Uterus (tissue), 3 donors: ENCODE measurements at regions not wholly inside any gene's neighbourhood (a gene's known extent, or its start where the extent isn't known, plus 50 kb on each side); places are given as distances from the start of the nearest gene placed in this dataset.
A peak's percentile ranks its signal among the peaks of the same experiment; 100 is the strongest.

Experiments used
- DNase-seq, 2 donors: peaks; one replicate each; pipeline ENCODE4 v3.0.0-alpha.2; 2019 to 2020
- H3K27ac ChIP-seq, 2 donors: fragments of 200-600 bp; sonication (generic); 1 replicate in 1 of 2; 2 replicates in 1 of 2; pipeline ENCODE4 v1.5.1; 2016 to 2018
- H3K27me3 ChIP-seq, 2 donors: fragments of 200-600 bp; sonication (generic); one replicate each; pipeline ENCODE4 v1.5.1; 2018 to 2019; ENCODE audit warnings: control low read depth in 1 of 2
- H3K36me3 ChIP-seq, 2 donors: fragments of 200-600 bp; sonication (generic); one replicate each; pipeline ENCODE4 v1.5.1; 2019; ENCODE audit warnings: control low read depth in 1 of 2
- H3K4me1 ChIP-seq, 2 donors: fragments of 200-600 bp; sonication (generic); one replicate each; pipeline ENCODE4 v1.5.1; 2018 to 2019; ENCODE audit warnings: control low read depth in 1 of 2
- H3K4me3 ChIP-seq, 2 donors: fragments of 200-600 bp; sonication (generic); 1 replicate in 1 of 2; 2 replicates in 1 of 2; pipeline ENCODE4 v1.5.1; 2018 to 2019; ENCODE audit warnings: mild to moderate bottlenecking in 1 of 2
- H3K9me3 ChIP-seq, 2 donors: fragments of 200-600 bp; sonication (generic); one replicate each; pipeline ENCODE4 v1.5.1; 2019; ENCODE audit warnings: control low read depth in 1 of 2
- CTCF ChIP-seq, 4 experiments: fragments of 200-600 bp in 2 of 4; fragments of 450-650 bp in 2 of 4; sonication (generic) in 2 of 4; IDR thresholded peaks; one replicate each; pipeline ENCODE4 v1.5.1; 2016 to 2019; ENCODE audit warnings: antibody characterized with exemption in 4 of 4, mild to moderate bottlenecking in 2 of 4, moderate library complexity in 1 of 4
- POLR2A ChIP-seq, 2 donors: fragments of 450-650 bp; IDR thresholded peaks; one replicate each; pipeline ENCODE4 v1.6.1; 2016; ENCODE audit warnings: antibody characterized with exemption in 2 of 2, mild to moderate bottlenecking in 1 of 2, moderate library complexity in 1 of 2
- intact Hi-C: fragments of 100-400 bp; cut with DNase I; formaldehyde crosslinking; loops from one replicate; pipeline ENCODE4 v1.15.1; 2023; ENCODE audit warnings: low total_unique reads
- donor health status: DM: yes; HTN: yes; CAD: no.

GRCh38 chr9:108087781-108088180 is 598.2 kb upstream of the KLF4 start:
- H3K36me3 ChIP-seq = no peaks in the 10 kb centered on the region
- intact Hi-C loops = no loop called here
- H3K27me3 ChIP-seq = no peaks in the 10 kb centered on the region
- no peaks in the 10 kb centered on the region for H3K4me1 ChIP-seq
- H3K9me3 ChIP-seq = no peaks in the 10 kb centered on the region
- no peak for TF ChIP-seq CTCF (IDR thresholded peaks at IDR 0.05)
- TF ChIP-seq POLR2A (IDR thresholded peaks at IDR 0.05) = no peak
- H3K4me3 ChIP-seq = no peak overlapping the region
- no peak overlapping the region for H3K27ac ChIP-seq
- peak in 1 of 2 donors; percentile 55 for DNase-seq

- no peak for DNase-seq
- Histone ChIP-seq H3K36me3 (no peaks in the 10 kb centered on the region), H3K4me1 (no peaks in the 10 kb centered on the region), H3K9me3 (no peaks in the 10 kb centered on the region), H3K4me3 (no peak overlapping the region), H3K27ac (no peak overlapping the region), H3K27me3 (no peaks in the 10 kb centered on the region)
- intact Hi-C loops = no loop called here
- TF ChIP-seq CTCF (IDR thresholded peaks at IDR 0.05) (no peak), POLR2A (IDR thresholded peaks at IDR 0.05) (no peak)
Observed at GRCh38 chr9:108086624-108087023, 597.1 kb upstream of the KLF4 start.

DNA sequence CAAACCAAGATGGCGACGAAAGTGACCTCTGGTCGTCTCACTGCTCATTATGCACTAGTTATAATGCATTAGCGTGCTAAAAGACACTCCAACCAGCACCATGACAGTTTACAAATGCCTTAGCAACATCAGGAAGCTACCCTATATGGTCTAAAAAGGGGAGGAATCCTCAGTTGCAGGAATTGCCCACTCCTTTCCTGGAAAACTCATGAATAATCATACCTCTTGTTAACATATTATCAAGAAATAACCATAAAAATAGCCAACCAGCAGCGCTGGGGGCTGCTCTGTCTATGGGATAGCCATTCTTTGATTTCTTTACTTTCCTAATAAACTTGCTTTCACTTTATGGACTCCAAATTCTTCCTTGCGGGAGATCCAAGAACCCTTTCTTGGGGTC is 595.7 kb upstream of the KLF4 start:
- Histone ChIP-seq H3K4me3 (no peak overlapping the region), H3K9me3 (no peaks in the 10 kb centered on the region), H3K36me3 (no peaks in the 10 kb centered on the region), H3K27me3 (no peaks in the 10 kb centered on the region), H3K4me1 (no peaks in the 10 kb centered on the region), H3K27ac (no peak overlapping the region)
- intact Hi-C loops = no loop called here
- DNase-seq = no peak
- no peak for TF ChIP-seq POLR2A (IDR thresholded peaks at IDR 0.05)
- no peak for TF ChIP-seq CTCF (IDR thresholded peaks at IDR 0.05)

GRCh38 chr9:108083796-108084352 is 594.3 kb upstream of the KLF4 start:
- Histone ChIP-seq H3K27ac (no peak overlapping the region), H3K4me1 (no peaks in the 10 kb centered on the region), H3K36me3 (no peaks in the 10 kb centered on the region), H3K9me3 (no peaks in the 10 kb centered on the region), H3K27me3 (no peaks in the 10 kb centered on the region), H3K4me3 (no peak overlapping the region)
- TF ChIP-seq POLR2A (IDR thresholded peaks at IDR 0.05) (no peak), CTCF (IDR thresholded peaks at IDR 0.05) (no peak)
- no peak for DNase-seq
- intact Hi-C loops = no loop called here

- H3K4me1 ChIP-seq = no peaks in the 10 kb centered on the region
- no peak overlapping the region for H3K27ac ChIP-seq
- H3K4me3 ChIP-seq = no peak overlapping the region
- TF ChIP-seq CTCF (IDR thresholded peaks at IDR 0.05) (no peak), POLR2A (IDR thresholded peaks at IDR 0.05) (no peak)
- H3K9me3 ChIP-seq = no peaks in the 10 kb centered on the region
- no peaks in the 10 kb centered on the region for H3K36me3 ChIP-seq
- H3K27me3 ChIP-seq = no peaks in the 10 kb centered on the region
- no peak for DNase-seq
- intact Hi-C loops = no loop called here
Observed at GRCh38 chr9:108083160-108083750, 593.7 kb upstream of the KLF4 start.
